ENCODE measurements at regions not wholly inside any gene's neighbourhood (a gene's known extent, or its start where the extent isn't known, plus 50 kb on each side); places are given as distances from the start of the nearest gene placed in this dataset.

- H3K4me2 ChIP-seq (ENCODE audit: control insufficient read depth, extremely low read depth, insufficient read depth, low read depth, low read length) = no peak overlapping the region
- H3K9me3 ChIP-seq (ENCODE audit: control insufficient read depth, low read depth, low read length) = no peaks in the 10 kb centered on the region
- DNase-seq (ENCODE audit: low read depth, low spot score) = no peak
- H2AFZ ChIP-seq (ENCODE audit: control insufficient read depth, low read length) = no peak overlapping the region
- H3K9me1 ChIP-seq (ENCODE audit: control insufficient read depth, extremely low read depth, insufficient read depth, low read length) = no peaks in the 10 kb centered on the region
- peaks cover 15% of the 10 kb centered on the region for H3K4me1 ChIP-seq (ENCODE audit: control insufficient read depth, extremely low read depth, insufficient read depth, low read length)
- TF ChIP-seq CTCF (optimal IDR thresholded peaks at IDR 0.05 in 1 of 3, IDR thresholded peaks at IDR 0.05 in 1 of 3, conservative IDR thresholded peaks at IDR 0.05 in 1 of 3; ENCODE audit: extremely low read depth in 1 of 3, insufficient read depth in 2 of 3, low read length in 3 of 3) (no peak), EZH2 (IDR thresholded peaks at IDR 0.05; ENCODE audit: low read length) (no peak)
- H3K27me3 ChIP-seq (ENCODE audit: control insufficient read depth, extremely low read depth, insufficient read depth, low read length) = no peaks in the 10 kb centered on the region
- H3K4me3 ChIP-seq (ENCODE audit: control insufficient read depth in 2 of 3, extremely low read depth in 1 of 3, insufficient read depth in 2 of 3, low read depth in 1 of 3, low read length in 3 of 3) = no peak overlapping the region
- H3K27ac ChIP-seq (ENCODE audit: control insufficient read depth, insufficient read depth, low read length) = no peak overlapping the region
- H4K20me1 ChIP-seq (ENCODE audit: control insufficient read depth, extremely low read depth, insufficient read depth, low read length) = no peaks in the 10 kb centered on the region
- dilution Hi-C loops (cut with MboI; ENCODE audit: extremely low pct_ligation_motif_present, low sequenced_read_pairs) = no loop called here
- no peak overlapping the region for H3K9ac ChIP-seq (ENCODE audit: control insufficient read depth, extremely low read depth, insufficient read depth, low read length)
- FAIRE-seq = no peak
- H3K36me3 ChIP-seq (ENCODE audit: control insufficient read depth in 2 of 2, extremely low read depth in 1 of 2, insufficient read depth in 2 of 2, low read length in 2 of 2) = no peaks in the 10 kb centered on the region
- no peaks in the 10 kb centered on the region for H3K79me2 ChIP-seq (ENCODE audit: control insufficient read depth, insufficient read depth, low read length)
These were observed 484.0 kb downstream of the ETNK1 start for GRCh38 chr12:23108957-23109356.

GRCh38 chr12:23113781-23114180, 488.8 kb downstream of the ETNK1 start:
- Histone ChIP-seq H3K4me3 (ENCODE audit: control insufficient read depth in 2 of 3, extremely low read depth in 1 of 3, insufficient read depth in 2 of 3, low read depth in 1 of 3, low read length in 3 of 3) (no peak overlapping the region), H3K79me2 (ENCODE audit: control insufficient read depth, insufficient read depth, low read length) (no peaks in the 10 kb centered on the region), H2AFZ (ENCODE audit: control insufficient read depth, low read length) (no peak overlapping the region), H3K4me2 (ENCODE audit: control insufficient read depth, extremely low read depth, insufficient read depth, low read depth, low read length) (peak overlapping the region; percentile 14), H3K27ac (ENCODE audit: control insufficient read depth, insufficient read depth, low read length) (no peak overlapping the region), H4K20me1 (ENCODE audit: control insufficient read depth, extremely low read depth, insufficient read depth, low read length) (no peaks in the 10 kb centered on the region), H3K9me1 (ENCODE audit: control insufficient read depth, extremely low read depth, insufficient read depth, low read length) (no peaks in the 10 kb centered on the region), H3K9me3 (ENCODE audit: control insufficient read depth, low read depth, low read length) (no peaks in the 10 kb centered on the region), H3K9ac (ENCODE audit: control insufficient read depth, extremely low read depth, insufficient read depth, low read length) (no peak overlapping the region), H3K4me1 (ENCODE audit: control insufficient read depth, extremely low read depth, insufficient read depth, low read length) (peaks cover 16% of the 10 kb centered on the region), H3K36me3 (ENCODE audit: control insufficient read depth in 2 of 2, extremely low read depth in 1 of 2, insufficient read depth in 2 of 2, low read length in 2 of 2) (no peaks in the 10 kb centered on the region), H3K27me3 (ENCODE audit: control insufficient read depth, extremely low read depth, insufficient read depth, low read length) (no peaks in the 10 kb centered on the region)
- FAIRE-seq = peak; percentile 81
- dilution Hi-C loops (cut with MboI; ENCODE audit: extremely low pct_ligation_motif_present, low sequenced_read_pairs) = no loop called here
- TF ChIP-seq EZH2 (IDR thresholded peaks at IDR 0.05; ENCODE audit: low read length) (no peak), CTCF (optimal IDR thresholded peaks at IDR 0.05 in 1 of 3, IDR thresholded peaks at IDR 0.05 in 1 of 3, conservative IDR thresholded peaks at IDR 0.05 in 1 of 3; ENCODE audit: extremely low read depth in 1 of 3, insufficient read depth in 2 of 3, low read length in 3 of 3) (no peak)
- DNase-seq (ENCODE audit: low read depth, low spot score) = peak; percentile 36

Measured in keratinocyte (primary cell).